NCI-H748 (cell line): ENCODE measurements at regions not wholly inside any gene's neighbourhood (a gene's known extent, or its start where the extent isn't known, plus 50 kb on each side); places are given as distances from the start of the nearest gene placed in this dataset.

Experiments
- DNase-seq: peaks from one replicate; lab custom pipeline; 2025; ENCODE audit not compliant: unreplicated experiment; lab: John Stamatoyannopoulos, UW

- peak; percentile 25 for DNase-seq
Measured at GRCh38 chr1:36743286-36744005, 260.7 kb upstream of the CSF3R start.

- no peak for DNase-seq
Measured at GRCh38 chr1:36741066-36741465, 258.4 kb upstream of the CSF3R start.

GRCh38 chr1:36740446-36740845 is 257.7 kb upstream of the CSF3R start:
- no peak for DNase-seq

GRCh38 chr1:36739703-36740289 is 257.1 kb upstream of the CSF3R start:
- no peak for DNase-seq

GRCh38 chr1:36738245-36738644 is 255.5 kb upstream of the CSF3R start:
- no peak for DNase-seq

- no peak for DNase-seq
Measured at GRCh38 chr1:36737767-36738166, 255.1 kb upstream of the CSF3R start.

- DNase-seq: peak; percentile 3
Measured at GRCh38 chr1:36737038-36737555, 254.4 kb upstream of the CSF3R start.

- no peak for DNase-seq
Measured at GRCh38 chr1:36735939-36736730, 253.4 kb upstream of the CSF3R start.

GRCh38 chr1:36735436-36735835 is 252.7 kb upstream of the CSF3R start:
- no peak for DNase-seq

GRCh38 chr1:36734356-36734755 is 251.6 kb upstream of the CSF3R start:
- no peak for DNase-seq

- DNase-seq: no peak
Measured at GRCh38 chr1:36733748-36734147, 251.0 kb upstream of the CSF3R start.

- DNase-seq: no peak
Measured at GRCh38 chr1:36732015-36732356, 249.3 kb upstream of the CSF3R start.

GRCh38 chr1:36731226-36732014 is 248.7 kb upstream of the CSF3R start:
- DNase-seq: no peak

GRCh38 chr1:36730599-36730998 is 247.9 kb upstream of the CSF3R start:
- no peak for DNase-seq

GRCh38 chr1:36729716-36730510 is 247.2 kb upstream of the CSF3R start:
- no peak for DNase-seq

GRCh38 chr1:36729289-36729688 is 246.6 kb upstream of the CSF3R start:
- no peak for DNase-seq

- DNase-seq: no peak
Measured at GRCh38 chr1:36728846-36729245, 246.1 kb upstream of the CSF3R start.

GRCh38 chr1:36728051-36728450 is 245.3 kb upstream of the CSF3R start:
- no peak for DNase-seq

GRCh38 chr1:36725151-36725550 is 242.4 kb upstream of the CSF3R start:
- no peak for DNase-seq

- no peak for DNase-seq
Measured at GRCh38 chr1:36723813-36724212, 241.1 kb upstream of the CSF3R start.
